ENCODE measurements at regions not wholly inside any gene's neighbourhood (a gene's known extent, or its start where the extent isn't known, plus 50 kb on each side); places are given as distances from the start of the nearest gene placed in this dataset.

GRCh38 chr4:167475951-167476350 is 241.7 kb upstream of the SPOCK3 start (continued):
- TF ChIP-seq, protein P1, sequence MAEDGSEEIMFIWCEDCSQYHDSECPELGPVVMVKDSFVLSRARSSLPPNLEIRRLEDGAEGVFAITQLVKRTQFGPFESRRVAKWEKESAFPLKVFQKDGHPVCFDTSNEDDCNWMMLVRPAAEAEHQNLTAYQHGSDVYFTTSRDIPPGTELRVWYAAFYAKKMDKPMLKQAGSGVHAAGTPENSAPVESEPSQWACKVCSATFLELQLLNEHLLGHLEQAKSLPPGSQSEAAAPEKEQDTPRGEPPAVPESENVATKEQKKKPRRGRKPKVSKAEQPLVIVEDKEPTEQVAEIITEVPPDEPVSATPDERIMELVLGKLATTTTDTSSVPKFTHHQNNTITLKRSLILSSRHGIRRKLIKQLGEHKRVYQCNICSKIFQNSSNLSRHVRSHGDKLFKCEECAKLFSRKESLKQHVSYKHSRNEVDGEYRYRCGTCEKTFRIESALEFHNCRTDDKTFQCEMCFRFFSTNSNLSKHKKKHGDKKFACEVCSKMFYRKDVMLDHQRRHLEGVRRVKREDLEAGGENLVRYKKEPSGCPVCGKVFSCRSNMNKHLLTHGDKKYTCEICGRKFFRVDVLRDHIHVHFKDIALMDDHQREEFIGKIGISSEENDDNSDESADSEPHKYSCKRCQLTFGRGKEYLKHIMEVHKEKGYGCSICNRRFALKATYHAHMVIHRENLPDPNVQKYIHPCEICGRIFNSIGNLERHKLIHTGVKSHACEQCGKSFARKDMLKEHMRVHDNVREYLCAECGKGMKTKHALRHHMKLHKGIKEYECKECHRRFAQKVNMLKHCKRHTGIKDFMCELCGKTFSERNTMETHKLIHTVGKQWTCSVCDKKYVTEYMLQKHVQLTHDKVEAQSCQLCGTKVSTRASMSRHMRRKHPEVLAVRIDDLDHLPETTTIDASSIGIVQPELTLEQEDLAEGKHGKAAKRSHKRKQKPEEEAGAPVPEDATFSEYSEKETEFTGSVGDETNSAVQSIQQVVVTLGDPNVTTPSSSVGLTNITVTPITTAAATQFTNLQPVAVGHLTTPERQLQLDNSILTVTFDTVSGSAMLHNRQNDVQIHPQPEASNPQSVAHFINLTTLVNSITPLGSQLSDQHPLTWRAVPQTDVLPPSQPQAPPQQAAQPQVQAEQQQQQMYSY (CRISPR knock-in tag; IDR thresholded peaks at IDR 0.05): no peak
- no peak for TF ChIP-seq JUN (CRISPR knock-in tag; IDR thresholded peaks at IDR 0.05)
- TF ChIP-seq OVOL2 (CRISPR knock-in tag; IDR thresholded peaks at IDR 0.05; ENCODE audit: borderline replicate concordance): no peak
- TF ChIP-seq, protein P2, sequence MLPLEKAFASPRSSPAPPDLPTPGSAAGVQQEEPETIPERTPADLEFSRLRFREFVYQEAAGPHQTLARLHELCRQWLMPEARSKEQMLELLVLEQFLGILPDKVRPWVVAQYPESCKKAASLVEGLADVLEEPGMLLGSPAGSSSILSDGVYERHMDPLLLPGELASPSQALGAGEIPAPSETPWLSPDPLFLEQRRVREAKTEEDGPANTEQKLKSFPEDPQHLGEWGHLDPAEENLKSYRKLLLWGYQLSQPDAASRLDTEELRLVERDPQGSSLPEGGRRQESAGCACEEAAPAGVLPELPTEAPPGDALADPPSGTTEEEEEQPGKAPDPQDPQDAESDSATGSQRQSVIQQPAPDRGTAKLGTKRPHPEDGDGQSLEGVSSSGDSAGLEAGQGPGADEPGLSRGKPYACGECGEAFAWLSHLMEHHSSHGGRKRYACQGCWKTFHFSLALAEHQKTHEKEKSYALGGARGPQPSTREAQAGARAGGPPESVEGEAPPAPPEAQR (CRISPR knock-in tag; IDR thresholded peaks at IDR 0.05): no peak

DNA sequence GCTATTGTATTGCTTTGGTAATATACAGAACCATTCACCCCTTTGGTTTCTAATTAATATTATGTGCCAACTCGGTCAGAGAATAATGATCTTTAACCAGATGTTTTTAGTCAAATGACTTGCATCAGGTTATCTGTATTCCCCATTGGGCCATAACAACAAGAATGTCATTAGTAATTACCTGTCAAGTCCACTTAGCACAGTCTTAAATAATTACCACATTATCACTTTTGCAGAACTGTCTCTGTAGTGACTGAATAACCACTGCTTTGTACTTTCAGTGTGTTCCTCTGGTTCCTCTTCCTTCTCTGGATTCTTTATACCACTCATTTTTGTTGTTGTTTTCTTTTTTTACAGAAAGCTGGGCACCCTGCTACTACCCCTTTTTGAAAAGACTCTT is 257.7 kb upstream of the SPOCK3 start:
- no peak overlapping the region for H3K27ac Mint-ChIP-seq
- no peaks in the 10 kb centered on the region for H3K27me3 Mint-ChIP-seq (ENCODE audit: low read depth)
- POLR2A ChIA-PET: no interaction called here
- CTCF ChIA-PET: no interaction called here
- no peak overlapping the region for H3K4me3 Mint-ChIP-seq
- H3K9me3 Mint-ChIP-seq: peaks cover 52% of the 10 kb centered on the region
- DNase-seq (ENCODE audit: low spot score) (no peak), ATAC-seq (no peak)
- H3K4me1 Mint-ChIP-seq: no peaks in the 10 kb centered on the region
- TF ChIP-seq NR2C2 (CRISPR knock-in tag; IDR thresholded peaks at IDR 0.05) (no peak), ZMAT4 (CRISPR knock-in tag; IDR thresholded peaks at IDR 0.05) (no peak)
- H3K36me3 Mint-ChIP-seq: peaks cover 24% of the 10 kb centered on the region

- POLR2A ChIA-PET: no interaction called here
- CTCF ChIA-PET: no interaction called here
- Mint-ChIP-seq H3K36me3 (no peaks in the 10 kb centered on the region), H3K27ac (no peak overlapping the region), H3K4me1 (no peaks in the 10 kb centered on the region), H3K9me3 (peaks cover 16% of the 10 kb centered on the region), H3K27me3 (ENCODE audit: low read depth) (no peaks in the 10 kb centered on the region), H3K4me3 (no peak overlapping the region)
- ATAC-seq (no peak), DNase-seq (ENCODE audit: low spot score) (no peak)
- TF ChIP-seq, protein P2 (CRISPR knock-in tag; IDR thresholded peaks at IDR 0.05): no peak
- TF ChIP-seq SP1 (CRISPR knock-in tag; conservative IDR thresholded peaks at IDR 0.05) (no peak), JUN (CRISPR knock-in tag; IDR thresholded peaks at IDR 0.05) (no peak), GRHL2 (CRISPR knock-in tag; IDR thresholded peaks at IDR 0.05; ENCODE audit: insufficient replicate concordance, severe bottlenecking) (no peak), MAX (CRISPR knock-in tag; IDR thresholded peaks at IDR 0.05) (no peak), TP53 (CRISPR knock-in tag; IDR thresholded peaks at IDR 0.05) (no peak), RORB (CRISPR knock-in tag; IDR thresholded peaks at IDR 0.05) (no peak), NR2C2 (CRISPR knock-in tag; IDR thresholded peaks at IDR 0.05) (no peak), ZBTB21 (CRISPR knock-in tag; IDR thresholded peaks at IDR 0.05; ENCODE audit: borderline replicate concordance) (no peak), GABPB1 (CRISPR knock-in tag; IDR thresholded peaks at IDR 0.05) (no peak), IRF2 (CRISPR knock-in tag; IDR thresholded peaks at IDR 0.05; ENCODE audit: borderline replicate concordance, low read depth) (no peak), TCF7 (CRISPR knock-in tag; IDR thresholded peaks at IDR 0.05; ENCODE audit: low read depth) (no peak), KAT7 (CRISPR knock-in tag; IDR thresholded peaks at IDR 0.05; ENCODE audit: borderline replicate concordance) (no peak)
- TF ChIP-seq, protein P3, sequence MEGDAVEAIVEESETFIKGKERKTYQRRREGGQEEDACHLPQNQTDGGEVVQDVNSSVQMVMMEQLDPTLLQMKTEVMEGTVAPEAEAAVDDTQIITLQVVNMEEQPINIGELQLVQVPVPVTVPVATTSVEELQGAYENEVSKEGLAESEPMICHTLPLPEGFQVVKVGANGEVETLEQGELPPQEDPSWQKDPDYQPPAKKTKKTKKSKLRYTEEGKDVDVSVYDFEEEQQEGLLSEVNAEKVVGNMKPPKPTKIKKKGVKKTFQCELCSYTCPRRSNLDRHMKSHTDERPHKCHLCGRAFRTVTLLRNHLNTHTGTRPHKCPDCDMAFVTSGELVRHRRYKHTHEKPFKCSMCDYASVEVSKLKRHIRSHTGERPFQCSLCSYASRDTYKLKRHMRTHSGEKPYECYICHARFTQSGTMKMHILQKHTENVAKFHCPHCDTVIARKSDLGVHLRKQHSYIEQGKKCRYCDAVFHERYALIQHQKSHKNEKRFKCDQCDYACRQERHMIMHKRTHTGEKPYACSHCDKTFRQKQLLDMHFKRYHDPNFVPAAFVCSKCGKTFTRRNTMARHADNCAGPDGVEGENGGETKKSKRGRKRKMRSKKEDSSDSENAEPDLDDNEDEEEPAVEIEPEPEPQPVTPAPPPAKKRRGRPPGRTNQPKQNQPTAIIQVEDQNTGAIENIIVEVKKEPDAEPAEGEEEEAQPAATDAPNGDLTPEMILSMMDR (IDR thresholded peaks at IDR 0.05): no peak
- TF ChIP-seq, protein P4, sequence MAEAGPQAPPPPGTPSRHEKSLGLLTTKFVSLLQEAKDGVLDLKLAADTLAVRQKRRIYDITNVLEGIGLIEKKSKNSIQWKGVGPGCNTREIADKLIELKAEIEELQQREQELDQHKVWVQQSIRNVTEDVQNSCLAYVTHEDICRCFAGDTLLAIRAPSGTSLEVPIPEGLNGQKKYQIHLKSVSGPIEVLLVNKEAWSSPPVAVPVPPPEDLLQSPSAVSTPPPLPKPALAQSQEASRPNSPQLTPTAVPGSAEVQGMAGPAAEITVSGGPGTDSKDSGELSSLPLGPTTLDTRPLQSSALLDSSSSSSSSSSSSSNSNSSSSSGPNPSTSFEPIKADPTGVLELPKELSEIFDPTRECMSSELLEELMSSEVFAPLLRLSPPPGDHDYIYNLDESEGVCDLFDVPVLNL (CRISPR knock-in tag; IDR thresholded peaks at IDR 0.05; ENCODE audit: borderline replicate concordance, low read depth): no peak
- TF ChIP-seq, protein P5, sequence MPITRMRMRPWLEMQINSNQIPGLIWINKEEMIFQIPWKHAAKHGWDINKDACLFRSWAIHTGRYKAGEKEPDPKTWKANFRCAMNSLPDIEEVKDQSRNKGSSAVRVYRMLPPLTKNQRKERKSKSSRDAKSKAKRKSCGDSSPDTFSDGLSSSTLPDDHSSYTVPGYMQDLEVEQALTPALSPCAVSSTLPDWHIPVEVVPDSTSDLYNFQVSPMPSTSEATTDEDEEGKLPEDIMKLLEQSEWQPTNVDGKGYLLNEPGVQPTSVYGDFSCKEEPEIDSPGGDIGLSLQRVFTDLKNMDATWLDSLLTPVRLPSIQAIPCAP (CRISPR knock-in tag; IDR thresholded peaks at IDR 0.05): no peak
- TF ChIP-seq, protein P6, sequence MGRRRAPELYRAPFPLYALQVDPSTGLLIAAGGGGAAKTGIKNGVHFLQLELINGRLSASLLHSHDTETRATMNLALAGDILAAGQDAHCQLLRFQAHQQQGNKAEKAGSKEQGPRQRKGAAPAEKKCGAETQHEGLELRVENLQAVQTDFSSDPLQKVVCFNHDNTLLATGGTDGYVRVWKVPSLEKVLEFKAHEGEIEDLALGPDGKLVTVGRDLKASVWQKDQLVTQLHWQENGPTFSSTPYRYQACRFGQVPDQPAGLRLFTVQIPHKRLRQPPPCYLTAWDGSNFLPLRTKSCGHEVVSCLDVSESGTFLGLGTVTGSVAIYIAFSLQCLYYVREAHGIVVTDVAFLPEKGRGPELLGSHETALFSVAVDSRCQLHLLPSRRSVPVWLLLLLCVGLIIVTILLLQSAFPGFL (CRISPR knock-in tag; IDR thresholded peaks at IDR 0.05; ENCODE audit: borderline replicate concordance): no peak
Measured at GRCh38 chr4:167509551-167509950, 275.3 kb upstream of the SPOCK3 start.
